Mucosa of rectum (tissue), 2 donors: ENCODE measurements at regions not wholly inside any gene's neighbourhood (a gene's known extent, or its start where the extent isn't known, plus 50 kb on each side); places are given as distances from the start of the nearest gene placed in this dataset.
A peak's percentile ranks its signal among the peaks of the same experiment; 100 is the strongest.

Source experiments
- H3K27ac ChIP-seq, 2 donors: one replicate each; pipeline ENCODE4 v1.7.0; 2013; ENCODE audit warnings: inconsistent platforms in 2 of 2, low read depth in 2 of 2, low read length in 2 of 2
- H3K27me3 ChIP-seq, 2 donors: one replicate each; pipeline ENCODE4 v1.7.0; 2013; ENCODE audit warnings: low read length in 2 of 2; ENCODE audit not compliant: control insufficient read depth in 2 of 2, insufficient read depth in 2 of 2
- H3K36me3 ChIP-seq, 2 donors: one replicate each; pipeline ENCODE4 v1.7.0; 2013; ENCODE audit warnings: low read length in 2 of 2; ENCODE audit not compliant: control insufficient read depth in 2 of 2, insufficient read depth in 2 of 2
- H3K4me1 ChIP-seq, 2 donors: one replicate each; pipeline ENCODE4 v1.7.0; 2013; ENCODE audit warnings: low read length in 2 of 2, mild to moderate bottlenecking in 1 of 2; ENCODE audit not compliant: control insufficient read depth in 2 of 2, insufficient read depth in 2 of 2
- H3K4me3 ChIP-seq, 2 donors: one replicate each; pipeline ENCODE4 v1.7.0; 2013; ENCODE audit warnings: low read length in 2 of 2
- H3K9ac ChIP-seq, 2 donors: one replicate each; pipeline ENCODE4 v1.7.0; 2013; ENCODE audit warnings: low read length in 2 of 2, low read depth in 1 of 2, mild to moderate bottlenecking in 1 of 2
- H3K9me3 ChIP-seq, 2 donors: one replicate each; pipeline ENCODE4 v1.7.0; 2013; ENCODE audit warnings: low read length in 2 of 2; ENCODE audit not compliant: control insufficient read depth in 2 of 2
- donor health status: healthy.
- donor health status: Normal muscosa, but diverticular disease.

GRCh38 chr1:234721476-234722269, 111.7 kb upstream of the IRF2BP2 start:
- H3K4me3 ChIP-seq, result no peak overlapping the region
- H3K9ac ChIP-seq, result peak overlapping the region; percentile 81 to 82

GRCh38 chr1:234720709-234721441, 110.9 kb upstream of the IRF2BP2 start:
- peak overlapping the region; percentile 98 to 100 for H3K27ac ChIP-seq
- H3K9ac ChIP-seq, result peak overlapping the region in 1 of 2 donors; percentile 82
- no peaks in the 10 kb centered on the region for H3K9me3 ChIP-seq
- H3K36me3 ChIP-seq, result no peaks in the 10 kb centered on the region
- H3K4me1 ChIP-seq, result peaks cover 88 to 92% of the 10 kb centered on the region in 2 donors
- no peaks in the 10 kb centered on the region for H3K27me3 ChIP-seq
- H3K4me3 ChIP-seq, result no peak overlapping the region

More at GRCh38 chr1:234721476-234722269, 111.7 kb upstream of the IRF2BP2 start:
- H3K27ac ChIP-seq, result peak overlapping the region; percentile 98 to 100
- H3K36me3 ChIP-seq, result no peaks in the 10 kb centered on the region
- peaks cover 88 to 95% of the 10 kb centered on the region in 2 donors for H3K4me1 ChIP-seq
- no peaks in the 10 kb centered on the region for H3K9me3 ChIP-seq
- no peaks in the 10 kb centered on the region for H3K27me3 ChIP-seq

- no peaks in the 10 kb centered on the region for H3K9me3 ChIP-seq
- no peaks in the 10 kb centered on the region for H3K36me3 ChIP-seq
- H3K4me1 ChIP-seq, result peaks cover 77 to 91% of the 10 kb centered on the region in 2 donors
- no peaks in the 10 kb centered on the region for H3K27me3 ChIP-seq
- peak overlapping the region; percentile 98 to 100 for H3K27ac ChIP-seq
- H3K9ac ChIP-seq, result peak overlapping the region in 1 of 2 donors; percentile 35
- H3K4me3 ChIP-seq, result no peak overlapping the region
Observed at GRCh38 chr1:234719454-234720251, 109.7 kb upstream of the IRF2BP2 start.

- H3K9ac ChIP-seq, result peak overlapping the region; percentile 40 to 43
- no peaks in the 10 kb centered on the region for H3K27me3 ChIP-seq
- no peaks in the 10 kb centered on the region for H3K9me3 ChIP-seq
- H3K4me1 ChIP-seq, result peaks cover 74 to 86% of the 10 kb centered on the region in 2 donors
- no peaks in the 10 kb centered on the region for H3K36me3 ChIP-seq
- peak overlapping the region in 1 of 2 donors; percentile 2 for H3K4me3 ChIP-seq
- H3K27ac ChIP-seq, result peak overlapping the region; percentile 94 to 100
Observed at GRCh38 chr1:234718496-234719453, 108.8 kb upstream of the IRF2BP2 start.

- Histone ChIP-seq H3K27ac (peak overlapping the region; percentile 92 to 94), H3K9me3 (no peaks in the 10 kb centered on the region), H3K4me1 (peaks cover 66 to 79% of the 10 kb centered on the region in 2 donors), H3K4me3 (peak overlapping the region; percentile 12 to 46), H3K36me3 (no peaks in the 10 kb centered on the region), H3K9ac (peak overlapping the region; percentile 71 to 78), H3K27me3 (no peaks in the 10 kb centered on the region)
Observed at GRCh38 chr1:234716908-234717375, 107.0 kb upstream of the IRF2BP2 start.

GRCh38 chr1:234715252-234716014, 105.5 kb upstream of the IRF2BP2 start:
- Histone ChIP-seq H3K9me3 (no peaks in the 10 kb centered on the region), H3K27ac (peak overlapping the region; percentile 92 to 94), H3K27me3 (no peaks in the 10 kb centered on the region), H3K4me3 (peak overlapping the region; percentile 36 to 46), H3K4me1 (peaks cover 58 to 71% of the 10 kb centered on the region in 2 donors), H3K36me3 (no peaks in the 10 kb centered on the region), H3K9ac (peak overlapping the region; percentile 71 to 78)

- H3K9ac ChIP-seq, result no peak overlapping the region
- no peak overlapping the region for H3K27ac ChIP-seq
- H3K36me3 ChIP-seq, result no peaks in the 10 kb centered on the region
- no peak overlapping the region for H3K4me3 ChIP-seq
- H3K4me1 ChIP-seq, result peaks cover 56 to 68% of the 10 kb centered on the region in 2 donors
- no peaks in the 10 kb centered on the region for H3K9me3 ChIP-seq
- H3K27me3 ChIP-seq, result no peaks in the 10 kb centered on the region
Observed at GRCh38 chr1:234713859-234714258, 103.9 kb upstream of the IRF2BP2 start.

- H3K4me3 ChIP-seq, result no peak overlapping the region
- peak overlapping the region; percentile 5 to 28 for H3K27ac ChIP-seq
- H3K27me3 ChIP-seq, result no peaks in the 10 kb centered on the region
- H3K4me1 ChIP-seq, result peaks cover 52 to 64% of the 10 kb centered on the region in 2 donors
- no peak overlapping the region for H3K9ac ChIP-seq
- no peaks in the 10 kb centered on the region for H3K9me3 ChIP-seq
- H3K36me3 ChIP-seq, result no peaks in the 10 kb centered on the region
Observed at GRCh38 chr1:234713440-234713839, 103.5 kb upstream of the IRF2BP2 start.
